ENCODE measurements at regions not wholly inside any gene's neighbourhood (a gene's known extent, or its start where the extent isn't known, plus 50 kb on each side); places are given as distances from the start of the nearest gene placed in this dataset.

GRCh38 chr15:48049736-48050135, 71.1 kb upstream of the SLC24A5 start:
- TF ChIP-seq CTCF (conservative IDR thresholded peaks at IDR 0.05; ENCODE audit: low read length), result no peak
- TF ChIP-seq EZH2phosphoT487 (IDR thresholded peaks at IDR 0.05; ENCODE audit: borderline replicate concordance), result no peak

Data from Loucy (cell line).